ENCODE measurements at regions not wholly inside any gene's neighbourhood (a gene's known extent, or its start where the extent isn't known, plus 50 kb on each side); places are given as distances from the start of the nearest gene placed in this dataset.

- Histone ChIP-seq H3K27ac (ENCODE audit: insufficient read depth, low read length, poor library complexity, severe bottlenecking) (no peak overlapping the region), H3K9me3 (ENCODE audit: control insufficient read depth in 2 of 2, low read length in 2 of 2) (peaks cover 0 to 12% of the 10 kb centered on the region in 2 experiments), H3K36me3 (ENCODE audit: control insufficient read depth, insufficient read depth, low read length) (no peaks in the 10 kb centered on the region), H3K4me1 (ENCODE audit: control insufficient read depth, insufficient read depth, low read length, poor library complexity, severe bottlenecking) (no peaks in the 10 kb centered on the region), H3K27me3 (ENCODE audit: control insufficient read depth, insufficient read depth, low read length) (peaks cover 21% of the 10 kb centered on the region), H3K4me3 (ENCODE audit: low read depth, low read length) (no peak overlapping the region)
- Mint-ChIP-seq H3K36me3 (no peaks in the 10 kb centered on the region), H3K4me3 (no peak overlapping the region), H3K27me3 (peaks cover 59% of the 10 kb centered on the region), H3K9me3 (peaks cover 0 to 9% (median 3%) of the 10 kb centered on the region in 7 donors), H3K27ac (no peak overlapping the region), H3K4me1 (peaks cover 0 to 10% (median 1%) of the 10 kb centered on the region in 4 donors)
- ATAC-seq (ENCODE audit: low read depth in 2 of 2), result no peak
- no peak for DNase-seq
These were observed 164.2 kb downstream of the POLR2M start for GRCh38 chr15:57870667-57871066.

DNA sequence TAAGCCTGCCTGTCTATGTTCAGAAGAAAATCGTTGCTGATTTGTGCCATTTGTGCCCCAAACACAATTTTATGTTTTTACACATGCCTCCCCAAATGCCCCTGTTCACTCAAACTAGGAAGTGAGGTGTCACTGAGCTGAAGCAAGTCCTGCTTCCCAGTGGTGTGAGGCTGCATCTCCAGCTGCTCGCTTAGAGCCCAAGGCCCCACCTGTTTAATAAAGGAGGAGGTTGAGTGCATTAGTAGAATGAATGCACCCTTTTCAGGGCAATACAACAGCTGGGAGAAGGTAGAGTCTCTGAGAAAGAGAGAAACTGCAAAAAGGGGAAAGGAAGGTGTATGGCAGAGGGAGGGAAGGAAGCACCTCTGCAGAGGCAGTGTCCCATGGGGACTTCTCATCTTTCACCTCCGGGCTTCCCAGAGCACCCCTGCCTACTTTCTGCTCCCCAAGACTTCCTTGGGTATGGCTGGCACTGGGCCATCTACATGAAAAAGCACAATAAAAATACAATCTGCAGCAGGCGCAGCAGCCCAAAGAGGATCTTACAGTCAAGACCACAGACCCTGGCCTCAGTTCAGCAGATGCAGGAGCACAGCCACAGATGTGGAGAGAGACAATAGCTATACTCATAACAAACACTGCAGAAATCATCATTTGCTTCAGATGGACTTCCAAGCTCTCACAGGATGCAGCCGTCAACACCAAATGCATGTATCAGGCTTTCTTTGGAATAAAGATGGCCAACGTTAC is 165.9 kb downstream of the POLR2M start:
- Histone ChIP-seq H3K27me3 (ENCODE audit: control insufficient read depth, insufficient read depth, low read length) (peaks cover 21% of the 10 kb centered on the region), H3K9me3 (ENCODE audit: control insufficient read depth in 2 of 2, low read length in 2 of 2) (peaks cover 0 to 12% of the 10 kb centered on the region in 2 experiments), H3K4me1 (ENCODE audit: control insufficient read depth, insufficient read depth, low read length, poor library complexity, severe bottlenecking) (no peaks in the 10 kb centered on the region), H3K36me3 (ENCODE audit: control insufficient read depth, insufficient read depth, low read length) (no peaks in the 10 kb centered on the region), H3K4me3 (ENCODE audit: low read depth, low read length) (no peak overlapping the region), H3K27ac (ENCODE audit: insufficient read depth, low read length, poor library complexity, severe bottlenecking) (no peak overlapping the region)
- Mint-ChIP-seq H3K9me3 (peaks cover 0 to 11% (median 3%) of the 10 kb centered on the region in 7 donors), H3K4me1 (peaks cover 0 to 10% (median 1%) of the 10 kb centered on the region in 4 donors), H3K36me3 (no peaks in the 10 kb centered on the region), H3K27ac (no peak overlapping the region), H3K27me3 (peaks cover 44% of the 10 kb centered on the region), H3K4me3 (no peak overlapping the region)
- DNase-seq (no peak), ATAC-seq (ENCODE audit: low read depth in 2 of 2) (no peak)

GRCh38 chr15:57873564-57874209 is 167.2 kb downstream of the POLR2M start:
- H3K4me3 ChIP-seq (ENCODE audit: low read depth, low read length), result no peak overlapping the region
- no peaks in the 10 kb centered on the region for H3K36me3 ChIP-seq (ENCODE audit: control insufficient read depth, insufficient read depth, low read length)
- H3K27ac ChIP-seq (ENCODE audit: insufficient read depth, low read length, poor library complexity, severe bottlenecking), result no peak overlapping the region
- Mint-ChIP-seq H3K36me3 (no peaks in the 10 kb centered on the region), H3K27me3 (peaks cover 44% of the 10 kb centered on the region), H3K27ac (no peak overlapping the region), H3K9me3 (peaks cover 0 to 11% (median 3%) of the 10 kb centered on the region in 7 donors), H3K4me3 (no peak overlapping the region), H3K4me1 (peaks cover 0 to 2% (median 0%) of the 10 kb centered on the region in 4 donors)
- no peaks in the 10 kb centered on the region for H3K4me1 ChIP-seq (ENCODE audit: control insufficient read depth, insufficient read depth, low read length, poor library complexity, severe bottlenecking)
- no peak for ATAC-seq (ENCODE audit: low read depth in 2 of 2)
- H3K9me3 ChIP-seq (ENCODE audit: control insufficient read depth in 2 of 2, low read length in 2 of 2), result peaks cover 0 to 12% of the 10 kb centered on the region in 2 experiments
- H3K27me3 ChIP-seq (ENCODE audit: control insufficient read depth, insufficient read depth, low read length), result peaks cover 19% of the 10 kb centered on the region
- DNase-seq, result no peak

DNA sequence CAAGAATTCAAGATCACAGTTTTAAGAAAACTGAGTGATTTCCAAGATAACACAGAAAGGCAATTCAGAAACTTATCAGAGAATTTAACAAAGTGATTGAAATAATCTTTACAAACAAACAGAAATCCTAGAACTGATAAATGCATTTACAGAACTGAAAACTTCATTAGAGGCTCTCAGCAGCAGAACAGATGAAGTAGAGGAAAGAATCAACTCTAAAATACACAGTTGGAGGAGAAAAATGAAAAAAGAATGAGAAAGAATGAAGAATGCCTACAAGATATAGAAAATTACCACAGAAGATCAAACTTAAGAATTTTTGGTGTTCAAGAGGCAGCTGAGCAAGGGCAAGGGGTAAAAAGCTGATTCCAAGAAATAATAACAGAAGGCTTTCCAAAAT is 168.8 kb downstream of the POLR2M start:
- Histone ChIP-seq H3K36me3 (ENCODE audit: control insufficient read depth, insufficient read depth, low read length) (no peaks in the 10 kb centered on the region), H3K27ac (ENCODE audit: insufficient read depth, low read length, poor library complexity, severe bottlenecking) (no peak overlapping the region), H3K9me3 (ENCODE audit: control insufficient read depth in 2 of 2, low read length in 2 of 2) (peaks cover 0 to 12% of the 10 kb centered on the region in 2 experiments), H3K27me3 (ENCODE audit: control insufficient read depth, insufficient read depth, low read length) (peaks cover 12% of the 10 kb centered on the region), H3K4me3 (ENCODE audit: low read depth, low read length) (no peak overlapping the region), H3K4me1 (ENCODE audit: control insufficient read depth, insufficient read depth, low read length, poor library complexity, severe bottlenecking) (no peaks in the 10 kb centered on the region)
- H3K4me3 Mint-ChIP-seq, result no peak overlapping the region
- ATAC-seq (ENCODE audit: low read depth in 2 of 2) (no peak), DNase-seq (no peak)
- no peaks in the 10 kb centered on the region for H3K4me1 Mint-ChIP-seq
- H3K9me3 Mint-ChIP-seq, result peaks cover 0 to 11% (median 3%) of the 10 kb centered on the region in 7 donors
- H3K27me3 Mint-ChIP-seq, result peaks cover 30% of the 10 kb centered on the region
- no peaks in the 10 kb centered on the region for H3K36me3 Mint-ChIP-seq
- H3K27ac Mint-ChIP-seq, result no peak overlapping the region

DNA sequence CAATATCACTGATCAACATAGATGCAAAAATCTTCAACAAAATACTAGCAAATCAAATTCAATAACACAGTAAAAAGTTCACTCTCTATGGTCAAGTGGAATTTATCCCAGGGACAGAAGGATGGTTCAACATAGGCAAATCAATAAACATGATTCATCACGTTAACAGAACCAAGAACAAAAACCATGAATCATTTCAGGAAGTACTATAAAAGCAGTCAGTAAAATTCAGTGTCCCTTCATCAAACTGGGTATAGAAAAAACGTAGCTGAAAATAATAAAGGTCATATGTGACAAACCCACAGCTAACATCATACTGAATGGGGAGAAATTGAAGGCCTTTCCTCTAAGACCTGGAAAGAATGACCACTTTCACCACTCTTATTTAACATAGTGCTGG is 172.1 kb downstream of the POLR2M start:
- Mint-ChIP-seq H3K4me1 (no peaks in the 10 kb centered on the region), H3K27me3 (peaks cover 29% of the 10 kb centered on the region), H3K4me3 (no peak overlapping the region), H3K27ac (no peak overlapping the region), H3K9me3 (peaks cover 0 to 11% (median 3%) of the 10 kb centered on the region in 7 donors), H3K36me3 (no peaks in the 10 kb centered on the region)
- Histone ChIP-seq H3K4me1 (ENCODE audit: control insufficient read depth, insufficient read depth, low read length, poor library complexity, severe bottlenecking) (no peaks in the 10 kb centered on the region), H3K27ac (ENCODE audit: insufficient read depth, low read length, poor library complexity, severe bottlenecking) (no peak overlapping the region), H3K36me3 (ENCODE audit: control insufficient read depth, insufficient read depth, low read length) (no peaks in the 10 kb centered on the region), H3K9me3 (ENCODE audit: control insufficient read depth in 2 of 2, low read length in 2 of 2) (peaks cover 0 to 12% of the 10 kb centered on the region in 2 experiments), H3K27me3 (ENCODE audit: control insufficient read depth, insufficient read depth, low read length) (peaks cover 6% of the 10 kb centered on the region), H3K4me3 (ENCODE audit: low read depth, low read length) (no peak overlapping the region)
- no peak for ATAC-seq (ENCODE audit: low read depth in 2 of 2)
- no peak for DNase-seq

- Mint-ChIP-seq H3K9me3 (peaks cover 0 to 3% (median 0%) of the 10 kb centered on the region in 7 donors), H3K27ac (no peak overlapping the region)
- ATAC-seq (ENCODE audit: low read depth in 2 of 2), result no peak
These were observed 174.8 kb downstream of the POLR2M start for GRCh38 chr15:57881361-57881760.

GRCh38 chr15:57881972-57882371 is 175.5 kb downstream of the POLR2M start:
- Histone ChIP-seq H3K9me3 (ENCODE audit: control insufficient read depth in 2 of 2, low read length in 2 of 2) (no peaks in the 10 kb centered on the region), H3K27me3 (ENCODE audit: control insufficient read depth, insufficient read depth, low read length) (no peaks in the 10 kb centered on the region), H3K36me3 (ENCODE audit: control insufficient read depth, insufficient read depth, low read length) (no peaks in the 10 kb centered on the region), H3K4me1 (ENCODE audit: control insufficient read depth, insufficient read depth, low read length, poor library complexity, severe bottlenecking) (no peaks in the 10 kb centered on the region), H3K27ac (ENCODE audit: insufficient read depth, low read length, poor library complexity, severe bottlenecking) (no peak overlapping the region), H3K4me3 (ENCODE audit: low read depth, low read length) (no peak overlapping the region)
- H3K36me3 Mint-ChIP-seq, result no peaks in the 10 kb centered on the region
- H3K4me1 Mint-ChIP-seq, result no peaks in the 10 kb centered on the region
- DNase-seq (no peak), ATAC-seq (ENCODE audit: low read depth in 2 of 2) (no peak)
- peaks cover 21% of the 10 kb centered on the region for H3K27me3 Mint-ChIP-seq
- H3K4me3 Mint-ChIP-seq, result no peak overlapping the region
- H3K9me3 Mint-ChIP-seq, result peaks cover 0 to 3% (median 0%) of the 10 kb centered on the region in 7 donors
- H3K27ac Mint-ChIP-seq, result no peak overlapping the region

More at GRCh38 chr15:57881361-57881760, 174.8 kb downstream of the POLR2M start:
- Histone ChIP-seq H3K27me3 (ENCODE audit: control insufficient read depth, insufficient read depth, low read length) (no peaks in the 10 kb centered on the region), H3K4me3 (ENCODE audit: low read depth, low read length) (no peak overlapping the region), H3K36me3 (ENCODE audit: control insufficient read depth, insufficient read depth, low read length) (no peaks in the 10 kb centered on the region), H3K27ac (ENCODE audit: insufficient read depth, low read length, poor library complexity, severe bottlenecking) (no peak overlapping the region), H3K4me1 (ENCODE audit: control insufficient read depth, insufficient read depth, low read length, poor library complexity, severe bottlenecking) (no peaks in the 10 kb centered on the region), H3K9me3 (ENCODE audit: control insufficient read depth in 2 of 2, low read length in 2 of 2) (no peaks in the 10 kb centered on the region)
- Mint-ChIP-seq H3K27me3 (peaks cover 21% of the 10 kb centered on the region), H3K36me3 (no peaks in the 10 kb centered on the region), H3K4me1 (no peaks in the 10 kb centered on the region), H3K4me3 (no peak overlapping the region)
- DNase-seq, result no peak
